SJCRH30 (cell line): ENCODE measurements at regions not wholly inside any gene's neighbourhood (a gene's known extent, or its start where the extent isn't known, plus 50 kb on each side); places are given as distances from the start of the nearest gene placed in this dataset.

Source experiments
- DNase-seq, 2 experiments: peaks; one replicate each; pipeline ENCODE4 v3.0.0-alpha.2; 2015 to 2020
- H3K27ac ChIP-seq: fragments of 250-450 bp; sonication (Bioruptor Pico); 2 replicates; pipeline ENCODE4 v1.5.1; 2020; ENCODE audit warnings: mild to moderate bottlenecking, moderate library complexity
- H3K27me3 ChIP-seq: fragments of 250-450 bp; sonication (Bioruptor Pico); 2 replicates; pipeline ENCODE4 v1.5.1; 2020; ENCODE audit warnings: mild to moderate bottlenecking, moderate library complexity
- H3K36me3 ChIP-seq: fragments of 250-450 bp; sonication (Bioruptor Pico); 2 replicates; pipeline ENCODE4 v1.5.1; 2020; ENCODE audit warnings: mild to moderate bottlenecking, moderate library complexity
- H3K4me1 ChIP-seq: fragments of 250-450 bp; sonication (Bioruptor Pico); 2 replicates; pipeline ENCODE4 v1.5.1; 2020; ENCODE audit warnings: mild to moderate bottlenecking, moderate library complexity
- H3K4me3 ChIP-seq: fragments of 250-450 bp; sonication (Bioruptor Pico); 2 replicates; pipeline ENCODE4 v1.5.1; 2020; ENCODE audit warnings: mild to moderate bottlenecking, moderate library complexity
- H3K9me3 ChIP-seq: fragments of 250-450 bp; sonication (Bioruptor Pico); replicated peaks from 2 replicates; pipeline ENCODE4 v1.5.1; 2020; ENCODE audit warnings: mild to moderate bottlenecking, moderate library complexity

- Histone ChIP-seq H3K27me3 (no peaks in the 10 kb centered on the region), H3K4me3 (no peak overlapping the region), H3K36me3 (no peaks in the 10 kb centered on the region), H3K9me3 (no peaks in the 10 kb centered on the region; the same call in 1 of the 2 replicates), H3K27ac (no peak overlapping the region), H3K4me1 (no peaks in the 10 kb centered on the region)
- DNase-seq = peak in 1 of 2 experiments; percentile 39
Observed at GRCh38 chr13:22662771-22663170, 518.0 kb upstream of the SGCG start.

GRCh38 chr13:22665506-22665905 is 515.3 kb upstream of the SGCG start:
- H3K27ac ChIP-seq = no peak overlapping the region
- H3K27me3 ChIP-seq = no peaks in the 10 kb centered on the region
- no peaks in the 10 kb centered on the region for H3K36me3 ChIP-seq
- no peak for DNase-seq
- H3K4me3 ChIP-seq = no peak overlapping the region
- no peaks in the 10 kb centered on the region for H3K4me1 ChIP-seq
- no peaks in the 10 kb centered on the region for H3K9me3 ChIP-seq

GRCh38 chr13:22690756-22691155 is 490.0 kb upstream of the SGCG start:
- peak in 1 of 2 experiments; percentile 64 for DNase-seq
- H3K27me3 ChIP-seq = no peaks in the 10 kb centered on the region
- no peak overlapping the region for H3K4me3 ChIP-seq
- H3K4me1 ChIP-seq = peaks cover 7% of the 10 kb centered on the region
- H3K27ac ChIP-seq = peak overlapping the region; percentile 5; the same call in 1 of the 2 replicates
- H3K9me3 ChIP-seq = peaks cover 11% of the 10 kb centered on the region; the same call in 1 of the 2 replicates
- no peaks in the 10 kb centered on the region for H3K36me3 ChIP-seq

- Histone ChIP-seq H3K27me3 (no peaks in the 10 kb centered on the region), H3K4me1 (peaks cover 7% of the 10 kb centered on the region), H3K4me3 (no peak overlapping the region), H3K27ac (no peak overlapping the region), H3K9me3 (peaks cover 11% of the 10 kb centered on the region; the same call in 1 of the 2 replicates), H3K36me3 (no peaks in the 10 kb centered on the region)
- DNase-seq = no peak
Observed at GRCh38 chr13:22693691-22694090, 487.1 kb upstream of the SGCG start.

- Histone ChIP-seq H3K9me3 (peaks cover 11% of the 10 kb centered on the region; the same call in 1 of the 2 replicates), H3K27ac (no peak overlapping the region), H3K36me3 (no peaks in the 10 kb centered on the region), H3K27me3 (no peaks in the 10 kb centered on the region), H3K4me1 (peaks cover 17% of the 10 kb centered on the region), H3K4me3 (no peak overlapping the region)
- no peak for DNase-seq
Observed at GRCh38 chr13:22696433-22696832, 484.3 kb upstream of the SGCG start.

- Histone ChIP-seq H3K4me3 (no peak overlapping the region), H3K27ac (no peak overlapping the region), H3K9me3 (peaks cover 8% of the 10 kb centered on the region; the same call in 1 of the 2 replicates), H3K4me1 (peaks cover 23% of the 10 kb centered on the region), H3K27me3 (no peaks in the 10 kb centered on the region), H3K36me3 (no peaks in the 10 kb centered on the region)
- no peak for DNase-seq
Observed at GRCh38 chr13:22698467-22698866, 482.3 kb upstream of the SGCG start.

GRCh38 chr13:22700246-22700887 is 480.4 kb upstream of the SGCG start:
- peak in 1 of 2 experiments; percentile 37 for DNase-seq
- H3K9me3 ChIP-seq = 0 out of 2 replicates have a peak, but pooled peaks cover 6% of the 10 kb centered on the region
- H3K27ac ChIP-seq = no peak overlapping the region
- no peaks in the 10 kb centered on the region for H3K27me3 ChIP-seq
- H3K4me1 ChIP-seq = peaks cover 36% of the 10 kb centered on the region
- no peak overlapping the region for H3K4me3 ChIP-seq
- no peaks in the 10 kb centered on the region for H3K36me3 ChIP-seq

- no peaks in the 10 kb centered on the region for H3K36me3 ChIP-seq
Observed at GRCh38 chr13:22703601-22704209, 477.1 kb upstream of the SGCG start.

GRCh38 chr13:22707946-22708345 is 472.8 kb upstream of the SGCG start:
- no peaks in the 10 kb centered on the region for H3K27me3 ChIP-seq
- no peak overlapping the region for H3K27ac ChIP-seq
- peaks cover 18% of the 10 kb centered on the region for H3K4me1 ChIP-seq
- H3K9me3 ChIP-seq = no peaks in the 10 kb centered on the region
- no peak overlapping the region for H3K4me3 ChIP-seq
- H3K36me3 ChIP-seq = no peaks in the 10 kb centered on the region
- no peak for DNase-seq

More at GRCh38 chr13:22703601-22704209, 477.1 kb upstream of the SGCG start:
- Histone ChIP-seq H3K27me3 (no peaks in the 10 kb centered on the region), H3K4me1 (peaks cover 36% of the 10 kb centered on the region), H3K27ac (peak overlapping the region; percentile 67), H3K4me3 (no peak overlapping the region), H3K9me3 (0 out of 2 replicates have a peak, but pooled peaks cover 6% of the 10 kb centered on the region)
- peak; percentile 86 to 96 for DNase-seq

- no peak overlapping the region for H3K27ac ChIP-seq
- H3K27me3 ChIP-seq = no peaks in the 10 kb centered on the region; the same call in 1 of the 2 replicates
- H3K4me3 ChIP-seq = no peak overlapping the region
- no peaks in the 10 kb centered on the region for H3K4me1 ChIP-seq
- H3K36me3 ChIP-seq = no peaks in the 10 kb centered on the region
- DNase-seq = no peak
- no peaks in the 10 kb centered on the region for H3K9me3 ChIP-seq
Observed at GRCh38 chr13:22717036-22717435, 463.7 kb upstream of the SGCG start.

- Histone ChIP-seq H3K4me3 (no peak overlapping the region), H3K27me3 (no peaks in the 10 kb centered on the region; the same call in 1 of the 2 replicates), H3K27ac (no peak overlapping the region), H3K9me3 (no peaks in the 10 kb centered on the region), H3K36me3 (no peaks in the 10 kb centered on the region), H3K4me1 (no peaks in the 10 kb centered on the region)
- no peak for DNase-seq
Observed at GRCh38 chr13:22726726-22727125, 454.1 kb upstream of the SGCG start.

- Histone ChIP-seq H3K4me1 (no peaks in the 10 kb centered on the region), H3K27ac (no peak overlapping the region), H3K36me3 (no peaks in the 10 kb centered on the region), H3K4me3 (no peak overlapping the region), H3K9me3 (no peaks in the 10 kb centered on the region), H3K27me3 (no peaks in the 10 kb centered on the region; the same call in 1 of the 2 replicates)
- DNase-seq = no peak
Observed at GRCh38 chr13:22735011-22735995, 445.5 kb upstream of the SGCG start.

- Histone ChIP-seq H3K27me3 (no peaks in the 10 kb centered on the region; the same call in 1 of the 2 replicates), H3K9me3 (no peaks in the 10 kb centered on the region), H3K4me3 (no peak overlapping the region), H3K27ac (no peak overlapping the region), H3K4me1 (no peaks in the 10 kb centered on the region), H3K36me3 (no peaks in the 10 kb centered on the region)
- DNase-seq = no peak
Observed at GRCh38 chr13:22736084-22736767, 444.6 kb upstream of the SGCG start.

- H3K36me3 ChIP-seq = no peaks in the 10 kb centered on the region
- no peak overlapping the region for H3K4me3 ChIP-seq
- H3K9me3 ChIP-seq = no peaks in the 10 kb centered on the region
- H3K27ac ChIP-seq = no peak overlapping the region
- no peaks in the 10 kb centered on the region; the same call in 1 of the 2 replicates for H3K27me3 ChIP-seq
- no peak for DNase-seq
- no peaks in the 10 kb centered on the region for H3K4me1 ChIP-seq
Observed at GRCh38 chr13:22736768-22737092, 444.0 kb upstream of the SGCG start.
